Activated CD8-positive, alpha-beta memory T cell treated with anti-CD3 and anti-CD28 coated beads, Interleukin-2, amount 50 U/mL, for 24 hours (primary cell): ENCODE measurements at regions not wholly inside any gene's neighbourhood (a gene's known extent, or its start where the extent isn't known, plus 50 kb on each side); places are given as distances from the start of the nearest gene placed in this dataset.
"Not testable (repeated sequence)": the region's sequence is repeated elsewhere in the genome, so short reads cannot be mapped to it uniquely, and the experiment has no call there.

Source experiments
- DNase-seq: peaks from one replicate; pipeline ENCODE4 v3.0.0-alpha.2; 2020; ENCODE audit errors: extremely low read depth

- no peak for DNase-seq
Measured at GRCh38 chr13:110809871-110810486, 96.5 kb downstream of the ING1 start.

- DNase-seq: no peak
Measured at GRCh38 chr13:110811008-110811720, 97.7 kb downstream of the ING1 start.

GRCh38 chr13:110811771-110812120 lies 98.2 kb downstream of the ING1 start:
- DNase-seq: no peak

GRCh38 chr13:110812121-110812868 lies 98.8 kb downstream of the ING1 start:
- no peak for DNase-seq

- DNase-seq: no peak
Measured at GRCh38 chr13:110812869-110813645, 99.6 kb downstream of the ING1 start.

- no peak for DNase-seq
Measured at GRCh38 chr13:110813646-110814624, 100.4 kb downstream of the ING1 start.

- no peak for DNase-seq
Measured at GRCh38 chr13:110815471-110816204, 99.2 kb downstream of the ANKRD10 start.

GRCh38 chr13:110816500-110816899 lies 98.4 kb downstream of the ANKRD10 start:
- DNase-seq: no peak

- no peak for DNase-seq
Measured at GRCh38 chr13:110817143-110817542, 97.7 kb downstream of the ANKRD10 start.

- DNase-seq: no peak
Measured at GRCh38 chr13:110818747-110819146, 96.1 kb downstream of the ANKRD10 start.

- DNase-seq: peak; percentile 34
Measured at GRCh38 chr13:110819203-110820014, 95.5 kb downstream of the ANKRD10 start.

- no peak for DNase-seq
Measured at GRCh38 chr13:110820322-110820721, 94.5 kb downstream of the ANKRD10 start.

- not testable (repeated sequence) for DNase-seq
Measured at GRCh38 chr13:110821837-110822668, 92.8 kb downstream of the ANKRD10 start.

- DNase-seq: no peak
Measured at GRCh38 chr13:110822669-110822945, 92.3 kb downstream of the ANKRD10 start.

- no peak for DNase-seq
Measured at GRCh38 chr13:110824702-110825300, 90.1 kb downstream of the ANKRD10 start.

GRCh38 chr13:110825516-110825915 lies 89.4 kb downstream of the ANKRD10 start:
- DNase-seq: no peak

GRCh38 chr13:110826101-110826500 lies 88.8 kb downstream of the ANKRD10 start:
- DNase-seq: no peak
